Astrocyte of the hippocampus (primary cell): ENCODE measurements at regions not wholly inside any gene's neighbourhood (a gene's known extent, or its start where the extent isn't known, plus 50 kb on each side); places are given as distances from the start of the nearest gene placed in this dataset.

Experiments
- DNase-seq: peaks from one replicate; pipeline ENCODE4 v3.0.0; 2011; ENCODE audit warnings: low read depth, low spot score

GRCh38 chr20:63070771-63071540, 64.2 kb upstream of the BHLHE23 start:
- DNase-seq = no peak

- DNase-seq = no peak
Observed at GRCh38 chr20:63070301-63070625, 63.5 kb upstream of the BHLHE23 start.

DNA sequence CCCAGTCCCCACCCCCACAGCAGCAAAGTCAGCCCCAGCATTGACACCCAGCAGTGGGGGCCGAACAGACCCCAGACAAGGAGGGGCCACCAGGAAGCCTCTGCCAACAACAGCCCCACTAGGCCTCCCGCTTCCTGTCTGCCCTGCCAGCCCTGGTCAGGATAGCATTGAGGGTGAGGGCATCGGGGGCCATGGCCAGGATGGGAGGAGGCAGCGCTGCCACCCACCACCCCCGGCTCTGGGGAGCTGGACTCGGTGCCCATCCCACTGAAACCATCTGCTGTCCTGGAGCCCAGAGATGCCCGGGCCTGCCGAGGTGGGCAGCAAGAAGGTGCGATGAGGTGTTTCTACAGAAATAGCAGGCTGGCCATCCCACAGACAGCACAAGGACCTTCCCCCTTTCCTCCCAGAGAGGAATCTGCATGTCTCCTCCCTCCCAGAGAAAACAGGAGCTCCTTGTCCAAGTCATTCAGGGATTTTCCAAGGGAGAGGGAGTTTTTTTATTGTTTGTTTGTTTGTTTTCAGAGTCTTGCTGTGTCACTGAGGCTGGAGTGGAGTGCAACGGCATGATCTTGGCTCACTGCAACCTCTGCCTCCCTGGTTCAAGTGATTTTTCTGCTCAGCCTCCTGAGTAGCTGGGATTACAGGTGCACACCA, 62.1 kb upstream of the BHLHE23 start:
- DNase-seq = no peak

DNA sequence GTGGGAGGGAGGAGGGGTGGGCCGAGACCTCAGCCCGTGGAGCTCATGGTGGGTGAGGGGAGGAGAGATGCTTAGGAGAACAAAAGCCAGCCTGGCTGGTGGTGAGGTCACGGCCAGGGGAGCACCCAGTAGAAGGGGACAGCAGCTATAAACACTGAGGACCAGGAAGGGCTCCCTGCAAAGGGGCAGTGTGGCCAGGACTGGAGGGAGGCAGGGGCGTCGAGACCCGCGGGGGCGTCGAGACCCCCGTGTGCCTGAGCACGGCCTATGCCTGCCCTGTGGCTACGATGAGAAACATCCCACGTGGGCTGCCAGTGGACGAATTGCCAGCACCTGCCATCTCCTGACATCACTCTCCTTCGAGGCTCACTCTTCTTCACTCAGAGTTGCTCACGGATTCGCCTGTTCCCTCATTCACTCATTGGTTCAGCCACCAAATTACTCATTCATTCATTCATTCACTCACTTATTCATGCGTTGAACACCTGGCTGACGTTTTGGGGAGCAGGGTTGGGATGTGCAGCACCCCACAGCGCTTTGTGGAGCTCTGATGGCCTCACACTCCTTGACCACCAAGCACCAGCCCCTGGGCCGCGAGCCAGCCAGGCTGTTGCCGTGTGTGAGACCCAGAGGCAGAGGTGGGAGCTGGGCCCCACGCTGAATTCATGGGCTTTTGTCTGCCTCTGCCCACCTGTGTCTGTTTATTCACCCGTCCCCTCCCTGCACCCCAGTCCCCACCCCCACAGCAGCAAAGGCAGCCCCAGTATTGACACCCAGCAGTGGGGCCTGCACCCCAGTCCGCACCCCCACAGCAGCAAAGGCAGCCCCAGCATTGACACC, 61.2 kb upstream of the BHLHE23 start:
- no peak for DNase-seq

- no peak for DNase-seq
Observed at GRCh38 chr20:63067266-63067635, 60.5 kb upstream of the BHLHE23 start.

DNA sequence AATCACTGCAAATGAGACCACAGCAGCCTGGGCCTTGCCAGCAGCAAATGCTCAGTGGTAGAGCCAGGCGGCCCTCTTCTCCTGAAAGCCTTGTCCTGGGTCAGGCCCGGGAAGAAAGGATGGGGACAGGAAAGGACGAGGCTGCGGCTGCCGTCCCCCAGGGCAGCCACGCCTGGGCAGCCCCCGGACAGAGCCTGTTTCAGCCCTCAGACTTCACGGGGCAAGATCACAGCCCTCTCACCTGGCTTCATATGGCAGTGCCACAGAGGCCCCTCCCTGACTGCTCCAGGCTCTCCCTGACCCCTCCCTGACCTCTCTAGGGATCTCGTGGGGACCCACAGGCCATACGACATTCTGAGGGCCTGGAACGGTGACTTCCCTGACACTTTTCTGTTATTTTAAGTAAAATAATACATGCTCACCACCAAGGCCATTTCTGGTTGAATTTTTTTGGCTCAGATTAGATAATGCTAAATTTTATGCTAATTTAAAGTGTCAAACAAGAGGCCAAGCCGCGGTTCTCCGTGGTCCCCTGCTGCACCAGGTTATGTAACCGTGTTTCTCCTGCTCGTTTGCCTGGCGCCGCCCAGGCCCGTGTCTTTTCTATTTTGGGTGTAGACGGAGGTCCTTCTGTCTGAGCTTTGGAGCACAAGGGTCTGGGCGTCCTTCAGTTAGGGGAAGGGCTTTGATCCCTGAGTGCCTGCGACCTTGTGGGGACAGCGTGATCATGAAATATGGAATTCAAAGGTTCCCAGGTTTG, 59.9 kb upstream of the BHLHE23 start:
- DNase-seq = no peak

GRCh38 chr20:63065911-63066310, 59.1 kb upstream of the BHLHE23 start:
- no peak for DNase-seq

- no peak for DNase-seq
Observed at GRCh38 chr20:63064745-63065711, 58.3 kb upstream of the BHLHE23 start.

- DNase-seq = no peak
Observed at GRCh38 chr20:63064310-63064709, 57.5 kb upstream of the BHLHE23 start.

- DNase-seq = no peak
Observed at GRCh38 chr20:63062188-63063140, 55.7 kb upstream of the BHLHE23 start.

DNA sequence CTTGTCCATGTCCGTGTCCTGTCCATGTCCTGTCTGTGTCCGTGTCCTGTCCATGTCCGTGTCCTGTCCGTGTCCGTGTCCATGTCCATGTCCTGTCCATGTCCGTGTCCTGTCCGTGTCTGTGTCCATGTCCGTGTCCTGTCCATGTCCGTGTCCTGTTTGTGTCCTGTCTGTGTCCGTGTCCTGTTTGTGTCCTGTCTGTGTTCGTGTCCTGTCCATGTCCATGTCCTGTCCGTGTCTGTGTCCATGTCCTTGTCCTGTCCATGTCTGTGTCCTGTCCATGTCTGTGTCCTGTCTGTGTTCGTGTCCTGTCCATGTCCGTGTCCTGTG, 55.0 kb upstream of the BHLHE23 start:
- DNase-seq = no peak

DNA sequence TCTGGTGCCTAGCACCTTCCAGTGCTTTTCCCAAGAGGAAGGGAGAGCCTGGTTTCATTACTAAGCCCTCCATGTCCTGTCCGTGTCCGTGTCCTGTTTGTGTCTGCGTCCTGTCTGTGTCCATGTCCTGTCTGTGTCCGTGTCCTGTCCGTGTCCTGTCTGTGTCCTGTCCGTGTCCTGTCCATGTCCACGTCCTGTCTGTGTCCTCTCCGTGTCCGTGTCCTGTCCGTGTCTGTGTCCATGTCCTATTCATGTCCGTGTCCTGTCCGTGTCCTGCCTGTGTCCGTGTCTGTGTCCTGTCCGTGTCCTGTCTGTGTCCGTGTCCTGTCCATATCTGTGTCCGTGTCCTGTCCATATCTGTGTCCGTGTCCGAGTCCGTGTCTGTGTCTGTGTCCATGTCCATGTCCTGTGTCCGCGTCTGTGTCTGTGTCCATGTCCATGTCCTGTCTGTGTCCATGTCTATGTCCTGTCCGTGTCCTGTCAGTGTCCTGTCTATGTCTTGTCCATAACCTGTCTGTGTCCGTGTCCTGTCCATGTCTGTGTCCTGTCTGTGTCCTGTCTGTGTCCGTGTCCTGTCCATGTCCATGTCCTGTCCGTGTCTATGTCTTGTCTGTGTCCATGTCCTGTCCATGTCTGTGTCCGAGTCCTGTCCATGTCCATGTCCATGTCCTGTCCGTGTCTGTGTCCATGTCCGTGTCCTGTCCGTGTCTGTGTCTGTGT, 54.4 kb upstream of the BHLHE23 start:
- DNase-seq = no peak

DNA sequence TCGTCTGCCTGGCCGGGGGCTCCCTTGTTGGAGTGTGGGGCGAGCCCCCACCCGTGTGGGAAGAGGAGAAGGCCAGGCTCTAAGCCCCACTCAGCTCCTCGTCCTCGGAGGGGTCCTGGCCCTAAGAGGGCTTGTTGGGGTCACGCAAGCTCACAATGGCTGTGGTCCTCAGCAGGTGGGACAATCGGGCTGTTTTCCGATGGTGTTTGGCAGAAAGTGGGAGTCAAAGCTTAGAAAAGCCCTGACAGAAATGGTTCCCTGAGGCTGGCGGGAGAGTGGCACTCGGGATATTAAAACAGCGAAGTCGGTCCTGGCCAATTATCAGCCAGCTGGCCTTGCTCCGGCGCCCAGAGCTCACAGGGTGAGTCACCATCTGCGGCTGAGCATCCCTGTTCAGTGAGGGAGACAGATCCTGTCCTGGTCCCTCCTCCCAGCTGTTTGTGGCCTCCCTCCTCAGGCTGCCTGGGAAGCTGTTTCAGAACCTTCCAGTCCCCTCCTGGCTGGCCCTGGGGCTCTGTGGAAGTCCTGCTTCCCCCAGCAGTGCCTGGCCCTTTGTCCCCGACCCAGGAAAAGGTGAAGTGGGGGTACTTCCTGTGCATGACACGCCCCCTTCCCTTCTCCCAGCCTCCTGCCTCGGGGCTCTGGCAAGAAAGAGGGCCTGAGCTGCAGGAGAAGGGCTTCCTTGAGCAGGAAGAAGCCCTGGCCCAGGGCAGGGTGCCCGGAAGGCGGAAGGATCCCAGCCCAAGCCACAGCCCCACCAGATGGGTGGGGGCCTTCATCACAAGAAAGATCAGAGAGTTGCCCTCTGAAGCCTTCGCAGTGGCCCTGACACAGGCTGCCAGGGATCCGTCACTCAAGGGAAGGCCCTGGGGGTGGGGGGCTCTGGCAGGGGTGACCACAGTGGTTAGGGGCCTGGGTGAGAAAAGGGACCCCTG, 53.6 kb upstream of the BHLHE23 start:
- DNase-seq = peak; percentile 28

DNA sequence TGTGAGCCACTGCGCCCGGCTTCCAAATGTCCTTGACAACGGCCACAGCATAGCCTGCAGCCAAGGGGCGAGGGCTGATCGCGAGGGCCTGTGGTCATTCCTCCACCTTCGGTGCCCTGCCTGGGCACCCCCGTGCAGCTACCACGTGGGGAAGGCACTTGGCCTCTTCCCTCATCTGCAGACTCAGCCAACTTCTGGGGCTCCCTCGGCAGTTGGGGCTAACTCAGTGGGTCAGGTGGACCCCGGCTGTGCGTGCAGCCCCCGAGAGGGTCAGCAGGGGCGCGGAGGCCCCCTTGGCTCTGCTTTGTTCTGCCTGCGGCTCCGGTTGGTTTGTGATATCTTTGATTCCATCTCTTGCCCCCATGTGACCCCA, 52.9 kb upstream of the BHLHE23 start:
- DNase-seq = no peak

DNA sequence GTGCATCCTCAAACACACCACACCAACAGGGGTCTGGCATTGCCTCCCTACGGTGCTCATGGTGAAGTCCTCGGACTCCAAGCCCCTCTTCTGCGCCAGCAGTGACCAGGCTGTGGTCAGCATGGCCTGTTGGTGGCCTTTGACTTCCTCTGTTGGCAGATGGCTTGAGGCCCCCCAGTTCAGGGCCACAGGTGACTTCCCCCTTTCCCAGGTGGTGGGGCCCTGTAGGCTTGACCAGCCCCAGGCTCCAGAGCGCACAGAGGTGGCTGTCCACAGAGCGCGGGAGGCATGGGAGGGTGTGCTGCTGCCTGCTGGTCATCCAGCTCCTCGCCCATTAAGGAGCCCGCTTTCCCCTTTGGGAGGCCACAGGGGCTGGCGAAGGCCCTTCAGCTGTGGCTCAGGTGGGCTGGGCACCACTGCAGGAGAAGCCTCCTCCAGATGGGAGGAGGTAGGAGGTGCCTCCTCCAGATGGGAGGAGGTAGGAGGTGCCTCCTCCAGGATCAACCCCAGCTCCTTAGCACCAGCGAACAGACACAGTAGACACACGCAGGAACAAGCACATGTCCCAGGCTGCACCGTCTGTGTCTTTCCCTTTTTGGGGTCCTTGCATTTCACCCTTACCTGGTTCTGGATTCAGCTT, 52.1 kb upstream of the BHLHE23 start:
- DNase-seq = no peak

DNA sequence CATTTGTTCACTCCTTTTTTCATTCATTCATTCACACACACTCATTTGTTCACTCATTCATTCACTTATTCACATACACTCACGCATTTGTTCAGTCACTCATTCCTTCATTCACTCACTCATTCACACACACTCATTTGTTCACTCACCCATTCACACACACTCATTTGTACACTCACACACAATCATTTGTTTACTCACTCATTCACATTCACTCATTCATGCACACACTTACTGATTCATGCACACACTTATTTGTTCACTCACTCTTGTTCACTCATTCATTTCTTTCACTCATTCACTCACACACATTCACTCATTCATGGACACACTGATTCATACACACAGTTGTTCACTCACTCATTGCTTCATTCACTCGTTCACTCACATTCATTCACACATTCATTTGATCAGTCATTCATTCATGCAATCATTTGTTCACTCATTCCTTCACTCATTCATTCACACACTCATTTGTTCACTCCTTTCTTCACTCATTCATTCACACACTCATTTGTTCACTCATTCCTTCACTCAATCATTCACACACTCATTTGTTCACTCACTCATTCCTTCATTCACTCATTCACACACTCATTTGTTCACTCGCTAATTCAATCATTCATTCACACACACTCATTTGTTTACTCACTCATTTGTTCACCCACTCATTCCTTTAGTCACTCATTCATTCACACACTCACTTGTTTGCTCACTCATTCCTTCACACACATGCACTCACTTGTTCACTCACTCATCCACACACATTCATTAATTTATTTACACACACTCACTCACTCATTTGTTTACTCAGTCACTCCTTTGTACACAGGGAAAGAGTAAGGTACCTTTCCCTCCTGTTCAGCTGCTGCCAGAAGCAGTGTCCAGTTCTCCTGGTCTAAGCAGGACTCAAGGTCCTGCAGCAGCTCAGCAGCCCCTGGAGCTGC, 50.7 kb upstream of the BHLHE23 start:
- DNase-seq = peak; percentile 20
